ENCODE measurements at regions not wholly inside any gene's neighbourhood (a gene's known extent, or its start where the extent isn't known, plus 50 kb on each side); places are given as distances from the start of the nearest gene placed in this dataset.

- no peak for DNase-seq (ENCODE audit: low read depth in 3 of 3)
These were observed 173.0 kb downstream of the OLFM4 start for GRCh38 chr13:53201454-53202225.

- DNase-seq (ENCODE audit: low read depth in 3 of 3) = no peak
These were observed 176.0 kb downstream of the OLFM4 start for GRCh38 chr13:53204598-53204997.

- DNase-seq (ENCODE audit: low read depth in 3 of 3) = no peak
These were observed 177.8 kb downstream of the OLFM4 start for GRCh38 chr13:53206455-53206854.

GRCh38 chr13:53207556-53207955 lies 178.9 kb downstream of the OLFM4 start:
- no peak for DNase-seq (ENCODE audit: low read depth in 3 of 3)

- DNase-seq (ENCODE audit: low read depth in 3 of 3) = no peak
These were observed 185.8 kb downstream of the OLFM4 start for GRCh38 chr13:53214433-53214832.

GRCh38 chr13:53215563-53215962 lies 186.9 kb downstream of the OLFM4 start:
- DNase-seq (ENCODE audit: low read depth in 3 of 3) = no peak

GRCh38 chr13:53216773-53217172 lies 188.2 kb downstream of the OLFM4 start:
- no peak for DNase-seq (ENCODE audit: low read depth in 3 of 3)

GRCh38 chr13:53217194-53217593 lies 188.6 kb downstream of the OLFM4 start:
- no peak for DNase-seq (ENCODE audit: low read depth in 3 of 3)

GRCh38 chr13:53220038-53220437 lies 191.4 kb downstream of the OLFM4 start:
- DNase-seq (ENCODE audit: low read depth in 3 of 3) = no peak

GRCh38 chr13:53237696-53238095 lies 209.1 kb downstream of the OLFM4 start:
- no peak for DNase-seq (ENCODE audit: low read depth in 3 of 3)

- DNase-seq (ENCODE audit: low read depth in 3 of 3) = no peak
These were observed 209.6 kb downstream of the OLFM4 start for GRCh38 chr13:53238261-53238660.

GRCh38 chr13:53240401-53241025 lies 211.9 kb downstream of the OLFM4 start:
- DNase-seq (ENCODE audit: low read depth in 3 of 3) = no peak

GRCh38 chr13:53241891-53242348 lies 213.3 kb downstream of the OLFM4 start:
- DNase-seq (ENCODE audit: low read depth in 3 of 3) = no peak

GRCh38 chr13:53249236-53249635 lies 220.6 kb downstream of the OLFM4 start:
- no peak for DNase-seq (ENCODE audit: low read depth in 3 of 3)

- DNase-seq (ENCODE audit: low read depth in 3 of 3) = peak in 1 of 3 experiments; percentile 7
These were observed 221.8 kb downstream of the OLFM4 start for GRCh38 chr13:53250272-53250875.

GRCh38 chr13:53250977-53251376 lies 222.4 kb downstream of the OLFM4 start:
- no peak for DNase-seq (ENCODE audit: low read depth in 3 of 3)

GRCh38 chr13:53254500-53254899 lies 225.9 kb downstream of the OLFM4 start:
- no peak for DNase-seq (ENCODE audit: low read depth in 3 of 3)

- no peak for DNase-seq (ENCODE audit: low read depth in 3 of 3)
These were observed 227.2 kb downstream of the OLFM4 start for GRCh38 chr13:53255795-53256194.

- no peak for DNase-seq (ENCODE audit: low read depth in 3 of 3)
These were observed 232.0 kb downstream of the OLFM4 start for GRCh38 chr13:53260594-53260993.

- DNase-seq (ENCODE audit: low read depth in 3 of 3) = no peak
These were observed 236.3 kb downstream of the OLFM4 start for GRCh38 chr13:53264751-53265385.

GRCh38 chr13:53266757-53267156 lies 238.1 kb downstream of the OLFM4 start:
- no peak for DNase-seq (ENCODE audit: low read depth in 3 of 3)

- no peak for DNase-seq (ENCODE audit: low read depth in 3 of 3)
These were observed 241.0 kb downstream of the OLFM4 start for GRCh38 chr13:53269634-53270033.

Measured in stimulated activated CD4-positive, alpha-beta T cell treated with anti-CD3 and anti-CD28 coated beads, TNF-alpha, amount 100 ng/mL, for 24 hours (primary cell).